Keratinocyte (primary cell): ENCODE measurements at regions not wholly inside any gene's neighbourhood (a gene's known extent, or its start where the extent isn't known, plus 50 kb on each side); places are given as distances from the start of the nearest gene placed in this dataset.
"Not testable (repeated sequence)": the region's sequence is repeated elsewhere in the genome, so short reads cannot be mapped to it uniquely, and the experiment has no call there.

Source experiments
- DNase-seq: peaks from one replicate; pipeline ENCODE4 v3.0.0-alpha.2; 2011; ENCODE audit warnings: low read depth, missing footprints, low spot score
- FAIRE-seq: peaks from 2 replicates; lab custom pipeline; 2011; peaks lifted over from hg19 to GRCh38; lab: Jason Lieb, UNC
- H2AFZ ChIP-seq: 2 replicates; pipeline ENCODE4 v1.6.0; 2012; ENCODE audit warnings: low read length, control low read depth, inconsistent platforms; ENCODE audit not compliant: control insufficient read depth
- H3K27ac ChIP-seq: 2 replicates; pipeline ENCODE4 v1.5.1; 2011; ENCODE audit warnings: low read length; ENCODE audit not compliant: control insufficient read depth, insufficient read depth
- H3K27me3 ChIP-seq: 3 replicates; pipeline ENCODE4 v1.6.0; 2011; ENCODE audit warnings: low read length; ENCODE audit not compliant: control insufficient read depth, insufficient read depth; ENCODE audit errors: extremely low read depth
- H3K36me3 ChIP-seq, 2 experiments: 2 replicates in 1 of 2; 3 replicates in 1 of 2; pipeline ENCODE4 v1.5.1; 2011; ENCODE audit warnings: low read length in 2 of 2, mild to moderate bottlenecking in 1 of 2; ENCODE audit not compliant: control insufficient read depth in 2 of 2, insufficient read depth in 2 of 2; ENCODE audit errors: extremely low read depth in 1 of 2
- H3K4me1 ChIP-seq: 3 replicates; pipeline ENCODE4 v1.5.1; 2011; ENCODE audit warnings: low read length; ENCODE audit not compliant: control insufficient read depth, insufficient read depth; ENCODE audit errors: extremely low read depth
- H3K4me2 ChIP-seq: 3 replicates; pipeline ENCODE4 v1.6.0; 2011; ENCODE audit warnings: low read depth, low read length; ENCODE audit not compliant: control insufficient read depth, insufficient read depth; ENCODE audit errors: extremely low read depth
- H3K4me3 ChIP-seq, 3 experiments: fragments of 200-600 bp in 1 of 3; sonication (generic) in 1 of 3; 2 replicates in 2 of 3; 3 replicates in 1 of 3; pipeline ENCODE4 v1.5.1; 2011 to 2016; ENCODE audit warnings: low read length in 3 of 3, mild to moderate bottlenecking in 3 of 3, control low read depth in 2 of 3, inconsistent platforms in 1 of 3, low read depth in 1 of 3, mixed read lengths in 1 of 3, mixed run types in 1 of 3, moderate library complexity in 1 of 3; ENCODE audit not compliant: control insufficient read depth in 2 of 3, insufficient read depth in 2 of 3; ENCODE audit errors: extremely low read depth in 1 of 3
- H3K79me2 ChIP-seq: 2 replicates; pipeline ENCODE4 v1.6.0; 2012; ENCODE audit warnings: low read length; ENCODE audit not compliant: control insufficient read depth, insufficient read depth
- H3K9ac ChIP-seq: 3 replicates; pipeline ENCODE4 v1.6.0; 2011; ENCODE audit warnings: low read length; ENCODE audit not compliant: control insufficient read depth, insufficient read depth; ENCODE audit errors: extremely low read depth
- H3K9me1 ChIP-seq: 3 replicates; pipeline ENCODE4 v1.6.0; 2011; ENCODE audit warnings: low read length; ENCODE audit not compliant: control insufficient read depth, insufficient read depth; ENCODE audit errors: extremely low read depth
- H3K9me3 ChIP-seq: 2 replicates; pipeline ENCODE4 v1.5.1; 2012; ENCODE audit warnings: low read depth, low read length; ENCODE audit not compliant: control insufficient read depth
- H4K20me1 ChIP-seq: 3 replicates; pipeline ENCODE4 v1.6.0; 2011; ENCODE audit warnings: low read length; ENCODE audit not compliant: control insufficient read depth, insufficient read depth; ENCODE audit errors: extremely low read depth
- EZH2 ChIP-seq: IDR thresholded peaks from one replicate; pipeline ENCODE4 v1.6.1; 2012; ENCODE audit warnings: inconsistent platforms, mild to moderate bottlenecking, low read length, moderate library complexity
- dilution Hi-C: fragments of 300-500 bp; cut with MboI; formaldehyde crosslinking; loops from one replicate; pipeline ENCODE4 v1.7.0; 2020; ENCODE audit warnings: low sequenced_read_pairs; ENCODE audit not compliant: extremely low pct_ligation_motif_present
- TF ChIP-seq, protein P1 (sequence below), 3 experiments: IDR thresholded peaks in 1 of 3; conservative IDR thresholded peaks in 1 of 3; optimal IDR thresholded peaks in 1 of 3; 2 replicates in 2 of 3; 3 replicates in 1 of 3; pipeline versions ENCODE3 to v1.5.1; 2011; ENCODE audit warnings: low read length in 3 of 3, mild to moderate bottlenecking in 3 of 3, moderate library complexity in 2 of 3, control low read depth in 1 of 3, inconsistent platforms in 1 of 3; ENCODE audit not compliant: insufficient read depth in 2 of 3; ENCODE audit errors: extremely low read depth in 1 of 3

DNA sequence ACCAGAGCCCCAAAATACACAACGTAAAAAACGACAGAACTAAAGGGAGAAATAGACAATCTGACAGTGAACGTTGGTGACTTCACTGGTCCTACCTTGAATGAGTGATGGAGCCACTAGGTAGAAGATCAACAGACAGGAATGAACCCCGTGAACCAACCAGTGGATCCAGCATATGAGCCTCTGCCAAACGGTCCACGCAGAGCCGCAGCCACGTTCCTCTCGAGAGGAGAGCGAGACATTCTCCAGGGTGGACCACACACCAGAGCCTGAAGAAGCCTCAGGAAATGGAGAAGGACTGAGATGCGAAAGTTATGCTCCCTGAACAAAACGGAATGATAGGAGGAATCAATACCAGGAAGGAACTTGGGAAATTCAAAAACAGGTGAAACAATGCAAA lies 178.4 kb downstream of the RTP5 start:
- H3K9me1 ChIP-seq: no peaks in the 10 kb centered on the region
- H3K4me2 ChIP-seq: no peak overlapping the region
- H4K20me1 ChIP-seq: no peaks in the 10 kb centered on the region
- H3K36me3 ChIP-seq: no peaks in the 10 kb centered on the region
- H3K79me2 ChIP-seq: no peaks in the 10 kb centered on the region
- TF ChIP-seq, protein P1, sequence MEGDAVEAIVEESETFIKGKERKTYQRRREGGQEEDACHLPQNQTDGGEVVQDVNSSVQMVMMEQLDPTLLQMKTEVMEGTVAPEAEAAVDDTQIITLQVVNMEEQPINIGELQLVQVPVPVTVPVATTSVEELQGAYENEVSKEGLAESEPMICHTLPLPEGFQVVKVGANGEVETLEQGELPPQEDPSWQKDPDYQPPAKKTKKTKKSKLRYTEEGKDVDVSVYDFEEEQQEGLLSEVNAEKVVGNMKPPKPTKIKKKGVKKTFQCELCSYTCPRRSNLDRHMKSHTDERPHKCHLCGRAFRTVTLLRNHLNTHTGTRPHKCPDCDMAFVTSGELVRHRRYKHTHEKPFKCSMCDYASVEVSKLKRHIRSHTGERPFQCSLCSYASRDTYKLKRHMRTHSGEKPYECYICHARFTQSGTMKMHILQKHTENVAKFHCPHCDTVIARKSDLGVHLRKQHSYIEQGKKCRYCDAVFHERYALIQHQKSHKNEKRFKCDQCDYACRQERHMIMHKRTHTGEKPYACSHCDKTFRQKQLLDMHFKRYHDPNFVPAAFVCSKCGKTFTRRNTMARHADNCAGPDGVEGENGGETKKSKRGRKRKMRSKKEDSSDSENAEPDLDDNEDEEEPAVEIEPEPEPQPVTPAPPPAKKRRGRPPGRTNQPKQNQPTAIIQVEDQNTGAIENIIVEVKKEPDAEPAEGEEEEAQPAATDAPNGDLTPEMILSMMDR (optimal IDR thresholded peaks at IDR 0.05 in 1 of 3, IDR thresholded peaks at IDR 0.05 in 1 of 3, conservative IDR thresholded peaks at IDR 0.05 in 1 of 3; ENCODE audit: extremely low read depth in 1 of 3, insufficient read depth in 2 of 3, low read length in 3 of 3): no peak
- TF ChIP-seq EZH2: no peak
- H2AFZ ChIP-seq: no peak overlapping the region
- H3K27ac ChIP-seq: no peak overlapping the region
- no peak for FAIRE-seq
- DNase-seq: no peak
- peaks cover 2% of the 10 kb centered on the region for H3K9me3 ChIP-seq
- no peak overlapping the region for H3K4me3 ChIP-seq
- H3K4me1 ChIP-seq: no peaks in the 10 kb centered on the region
- dilution Hi-C loops: no loop called here
- peaks cover 5% of the 10 kb centered on the region for H3K27me3 ChIP-seq
- no peak overlapping the region for H3K9ac ChIP-seq

DNA sequence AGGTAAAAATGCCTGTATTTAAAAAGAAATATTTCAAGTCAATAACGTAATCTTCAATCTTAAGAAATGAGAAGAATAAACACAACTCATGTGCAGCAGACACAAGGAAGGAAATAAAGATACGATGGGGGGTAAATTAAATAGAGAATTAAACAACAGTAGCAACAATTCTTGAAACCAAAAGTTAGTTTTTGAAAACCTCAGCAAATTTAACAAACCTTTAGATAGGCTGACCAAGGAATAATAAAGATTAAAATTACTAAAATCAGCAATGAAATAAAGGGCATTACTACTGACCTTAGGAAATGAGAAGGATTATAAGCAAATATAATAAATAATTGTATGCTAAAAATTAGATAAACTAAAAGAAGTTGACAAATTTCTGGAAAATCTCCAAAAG lies 178.9 kb downstream of the RTP5 start:
- Histone ChIP-seq H3K4me1 (no peaks in the 10 kb centered on the region), H3K36me3 (no peaks in the 10 kb centered on the region), H3K27ac (no peak overlapping the region), H3K79me2 (no peaks in the 10 kb centered on the region), H3K27me3 (peaks cover 5% of the 10 kb centered on the region), H3K9me3 (peaks cover 2% of the 10 kb centered on the region), H3K9ac (no peak overlapping the region), H4K20me1 (no peaks in the 10 kb centered on the region), H3K4me3 (no peak overlapping the region), H3K4me2 (no peak overlapping the region), H3K9me1 (no peaks in the 10 kb centered on the region), H2AFZ (no peak overlapping the region)
- dilution Hi-C loops: no loop called here
- FAIRE-seq: no peak
- TF ChIP-seq, protein P1 (optimal IDR thresholded peaks at IDR 0.05 in 1 of 3, IDR thresholded peaks at IDR 0.05 in 1 of 3, conservative IDR thresholded peaks at IDR 0.05 in 1 of 3; ENCODE audit: extremely low read depth in 1 of 3, insufficient read depth in 2 of 3, low read length in 3 of 3): no peak
- no peak for TF ChIP-seq EZH2
- DNase-seq: no peak

DNA sequence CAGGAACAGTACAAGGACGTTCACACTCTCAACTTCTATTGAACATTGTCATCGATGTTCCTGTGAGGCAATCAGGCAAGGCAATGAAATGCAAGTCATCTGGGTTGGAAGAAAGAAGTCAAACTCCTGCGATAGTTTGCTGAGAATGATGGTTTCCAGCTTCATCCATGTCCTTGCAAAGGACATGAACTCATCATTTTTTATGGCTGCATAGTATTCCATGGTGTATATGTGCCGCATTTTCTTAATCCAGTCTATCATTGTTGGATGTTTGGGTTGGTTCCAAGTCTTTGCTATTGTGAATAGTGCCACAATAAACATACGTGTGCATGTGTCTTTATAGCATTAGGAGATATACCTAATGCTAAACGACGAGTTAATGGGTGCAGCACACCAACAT lies 180.0 kb downstream of the RTP5 start:
- H2AFZ ChIP-seq, H3K9me1 ChIP-seq, H3K27ac ChIP-seq, H3K9me3 ChIP-seq, H3K4me2 ChIP-seq, dilution Hi-C loops, DNase-seq, FAIRE-seq, H3K9ac ChIP-seq, H3K4me3 ChIP-seq, H3K79me2 ChIP-seq, H3K27me3 ChIP-seq, H4K20me1 ChIP-seq, H3K4me1 ChIP-seq, H3K36me3 ChIP-seq: not testable (repeated sequence)
